Fibroblast of mammary gland (primary cell): ENCODE measurements at regions not wholly inside any gene's neighbourhood (a gene's known extent, or its start where the extent isn't known, plus 50 kb on each side); places are given as distances from the start of the nearest gene placed in this dataset.

Source experiments
- DNase-seq: peaks from one replicate; pipeline ENCODE4 v3.0.0-alpha.2; 2010; ENCODE audit warnings: low read depth
- H3K4me3 ChIP-seq: 2 replicates; pipeline ENCODE4 v1.5.1; 2011; ENCODE audit warnings: low read depth, mild to moderate bottlenecking, low read length, moderate library complexity; ENCODE audit not compliant: control insufficient read depth
- CTCF ChIP-seq: conservative IDR thresholded peaks from 2 replicates; pipeline ENCODE4 v1.5.1; 2011; ENCODE audit warnings: low read depth, low read length, inconsistent platforms; ENCODE audit not compliant: control insufficient read depth, insufficient read depth

GRCh38 chr1:29805122-29805895 is 569.0 kb downstream of the PTPRU start:
- TF ChIP-seq CTCF = no peak
- H3K4me3 ChIP-seq = no peak overlapping the region
- DNase-seq = no peak

GRCh38 chr1:29804181-29804899 is 568.0 kb downstream of the PTPRU start:
- no peak for TF ChIP-seq CTCF
- no peak overlapping the region for H3K4me3 ChIP-seq
- DNase-seq = no peak

- H3K4me3 ChIP-seq = no peak overlapping the region
- DNase-seq = no peak
- no peak for TF ChIP-seq CTCF
These were observed 567.2 kb downstream of the PTPRU start for GRCh38 chr1:29803486-29803885.

- no peak for TF ChIP-seq CTCF
- DNase-seq = no peak
- H3K4me3 ChIP-seq = no peak overlapping the region
These were observed 566.1 kb downstream of the PTPRU start for GRCh38 chr1:29802181-29803068.

GRCh38 chr1:29801561-29801973 is 565.2 kb downstream of the PTPRU start:
- no peak for TF ChIP-seq CTCF
- H3K4me3 ChIP-seq = no peak overlapping the region
- no peak for DNase-seq

- no peak overlapping the region for H3K4me3 ChIP-seq
- no peak for DNase-seq
- TF ChIP-seq CTCF = no peak
These were observed 564.7 kb downstream of the PTPRU start for GRCh38 chr1:29801003-29801402.
